Transverse colon (tissue), 4 donors: ENCODE measurements at regions not wholly inside any gene's neighbourhood (a gene's known extent, or its start where the extent isn't known, plus 50 kb on each side); places are given as distances from the start of the nearest gene placed in this dataset.

Experiments
- DNase-seq: peaks from one replicate; pipeline ENCODE4 v3.0.0-alpha.2; 2019
- H3K27ac ChIP-seq, 4 donors: fragments of 200-600 bp; sonication (generic); 2 replicates each; pipeline ENCODE4 v1.5.1; 2016 to 2018; ENCODE audit warnings: inconsistent platforms in 4 of 4
- H3K27me3 ChIP-seq: fragments of 200-600 bp; sonication (generic); 2 replicates; pipeline ENCODE4 v1.5.1; 2017; ENCODE audit warnings: inconsistent platforms
- H3K36me3 ChIP-seq, 4 donors: fragments of 200-600 bp; sonication (generic); 2 replicates each; pipeline ENCODE4 v1.5.1; 2017 to 2019; ENCODE audit warnings: inconsistent platforms in 4 of 4
- H3K4me1 ChIP-seq, 4 donors: fragments of 200-600 bp; sonication (generic); 2 replicates each; pipeline ENCODE4 v1.5.1; 2017 to 2020; ENCODE audit warnings: inconsistent platforms in 4 of 4
- H3K4me3 ChIP-seq, 4 donors: fragments of 200-600 bp; sonication (generic); 1 replicate in 1 of 4; 2 replicates in 3 of 4; pipeline versions ENCODE4 v1.5.1 to v1.6.1; 2017 to 2019; ENCODE audit warnings: inconsistent platforms in 4 of 4
- H3K9me3 ChIP-seq, 2 donors: fragments of 200-600 bp; sonication (generic); 2 replicates each; pipeline ENCODE4 v1.5.1; 2017 to 2019; ENCODE audit warnings: inconsistent platforms in 2 of 2
- CTCF ChIP-seq, 5 experiments: fragments of 200-600 bp in 3 of 5; fragments of 450-650 bp in 2 of 5; sonication (generic) in 3 of 5; IDR thresholded peaks; 1 replicate in 2 of 5; 2 replicates in 3 of 5; pipeline ENCODE4 v1.5.1; 2016 to 2017; ENCODE audit warnings: antibody characterized with exemption in 5 of 5, inconsistent platforms in 3 of 5, mild to moderate bottlenecking in 2 of 5, moderate library complexity in 1 of 5
- EP300 ChIP-seq: sonication (generic); formaldehyde crosslinking; IDR thresholded peaks from one replicate; pipeline ENCODE4 v1.6.1; 2017; ENCODE audit warnings: antibody characterized with exemption, low read depth
- POLR2A ChIP-seq: fragments of 450-650 bp; IDR thresholded peaks from one replicate; pipeline ENCODE4 v1.6.1; 2016; ENCODE audit warnings: antibody characterized with exemption, mild to moderate bottlenecking, moderate library complexity
- POLR2AphosphoS5 ChIP-seq, 3 donors: sonication (generic); formaldehyde crosslinking; IDR thresholded peaks; one replicate each; pipeline ENCODE4 v1.6.1; 2016; ENCODE audit warnings: antibody characterized with exemption in 3 of 3
- WGBS, 2 donors: methylation state at CpG; one replicate each; pipeline ENCODE4 v1.1.5; 2018; ENCODE audit warnings: low coverage in 1 of 2; 5-methylcytosine and 5-hydroxymethylcytosine counted together
- in situ Hi-C, 4 donors: fragments of 200-750 bp; cut with MboI; loops; one replicate each; pipeline versions ENCODE4 v1.15.0 to v1.15.1; 2017; ENCODE audit warnings: low sequenced_read_pairs in 3 of 4, low pct_ligation_motif_present in 1 of 4, low pct_unique_long_range_greater_than_20kb in 1 of 4
- intact Hi-C: fragments of 100-400 bp; cut with DNase I; formaldehyde crosslinking; loops from one replicate; pipeline ENCODE4 v1.15.1; 2023; ENCODE audit warnings: low total_unique reads

- Histone ChIP-seq H3K4me1 (no peaks in the 10 kb centered on the region), H3K9me3 (no peaks in the 10 kb centered on the region), H3K27me3 (no peaks in the 10 kb centered on the region), H3K36me3 (no peaks in the 10 kb centered on the region), H3K27ac (no peak overlapping the region), H3K4me3 (no peak overlapping the region)
- TF ChIP-seq POLR2A, result no peak
- intact Hi-C loops (no loop called here), in situ Hi-C loops (no loop called here)
- WGBS, 2 donors, result 80 to 87% methylated on average over 1 to 4 of the region's 4 CpGs
- no peak for DNase-seq
These were observed 1320.5 kb downstream of the AACS start for GRCh38 chr12:126385785-126386184.

- intact Hi-C loops, result no loop called here
- TF ChIP-seq POLR2AphosphoS5 (IDR thresholded peaks at IDR 0.05) (no peak), EP300 (no peak), CTCF (IDR thresholded peaks at IDR 0.05) (no peak), POLR2A (no peak)
- H3K9me3 ChIP-seq, result no peaks in the 10 kb centered on the region
- peak; percentile 8 for DNase-seq
- no peaks in the 10 kb centered on the region for H3K4me1 ChIP-seq
- WGBS, 2 donors, result 48 to 64% methylated on average over 9 of the region's 9 CpGs
- in situ Hi-C loops, result no loop called here
- H3K36me3 ChIP-seq, result no peaks in the 10 kb centered on the region
- H3K27ac ChIP-seq, result no peak overlapping the region
- H3K27me3 ChIP-seq, result no peaks in the 10 kb centered on the region
- H3K4me3 ChIP-seq, result no peak overlapping the region
These were observed 1324.1 kb downstream of the AACS start for GRCh38 chr12:126389220-126389841.

GRCh38 chr12:126389961-126390360, 1324.7 kb downstream of the AACS start:
- no peak overlapping the region for H3K4me3 ChIP-seq
- intact Hi-C loops (no loop called here), in situ Hi-C loops (no loop called here)
- H3K27me3 ChIP-seq, result no peaks in the 10 kb centered on the region
- 25 to 65% methylated on average over 2 to 5 of the region's 5 CpGs for WGBS, 2 donors
- H3K4me1 ChIP-seq, result no peaks in the 10 kb centered on the region
- H3K36me3 ChIP-seq, result no peaks in the 10 kb centered on the region
- DNase-seq, result no peak
- H3K9me3 ChIP-seq, result no peaks in the 10 kb centered on the region
- H3K27ac ChIP-seq, result no peak overlapping the region
- TF ChIP-seq POLR2AphosphoS5 (IDR thresholded peaks at IDR 0.05), result no peak
- no peak for TF ChIP-seq EP300
- no peak for TF ChIP-seq CTCF (IDR thresholded peaks at IDR 0.05)
- TF ChIP-seq POLR2A, result no peak

- Histone ChIP-seq H3K4me3 (no peak overlapping the region), H3K4me1 (no peaks in the 10 kb centered on the region), H3K27ac (no peak overlapping the region), H3K27me3 (no peaks in the 10 kb centered on the region), H3K9me3 (no peaks in the 10 kb centered on the region), H3K36me3 (no peaks in the 10 kb centered on the region)
- in situ Hi-C loops (no loop called here), intact Hi-C loops (no loop called here)
- 64 to 85% methylated on average over 2 to 6 of the region's 6 CpGs for WGBS, 2 donors
- no peak for DNase-seq
- no peak for TF ChIP-seq EP300
- no peak for TF ChIP-seq CTCF (IDR thresholded peaks at IDR 0.05)
- no peak for TF ChIP-seq POLR2A
- no peak for TF ChIP-seq POLR2AphosphoS5 (IDR thresholded peaks at IDR 0.05)
These were observed 1325.8 kb downstream of the AACS start for GRCh38 chr12:126390969-126391566.

GRCh38 chr12:126396536-126396935, 1331.3 kb downstream of the AACS start:
- in situ Hi-C loops, result no loop called here
- no peak for TF ChIP-seq EP300
- TF ChIP-seq POLR2A, result no peak
- TF ChIP-seq CTCF (IDR thresholded peaks at IDR 0.05), result no peak
- no peak for TF ChIP-seq POLR2AphosphoS5 (IDR thresholded peaks at IDR 0.05)
- intact Hi-C loops, result no loop called here
- peaks cover 3 to 6% of the 10 kb centered on the region in 2 donors for H3K9me3 ChIP-seq
- H3K27ac ChIP-seq, result no peak overlapping the region
- no peaks in the 10 kb centered on the region for H3K36me3 ChIP-seq
- H3K4me1 ChIP-seq, result no peaks in the 10 kb centered on the region
- no peak overlapping the region for H3K4me3 ChIP-seq
- no peak for DNase-seq
- 65 to 77% methylated on average over 6 of the region's 6 CpGs for WGBS, 2 donors
- no peaks in the 10 kb centered on the region for H3K27me3 ChIP-seq
